Loucy (cell line): ENCODE measurements at regions not wholly inside any gene's neighbourhood (a gene's known extent, or its start where the extent isn't known, plus 50 kb on each side); places are given as distances from the start of the nearest gene placed in this dataset.

Source experiments
- H2AFZ ChIP-seq: fragments of 200-600 bp; sonication (generic); 2 replicates; pipeline ENCODE4 v1.6.0; 2016; ENCODE audit warnings: antibody characterized with exemption, mild to moderate bottlenecking, low read length, moderate library complexity
- H3F3A ChIP-seq: fragments of 200-600 bp; 2 replicates; pipeline ENCODE4 v1.6.0; 2016; ENCODE audit warnings: antibody characterized with exemption, low read depth, mild to moderate bottlenecking
- H3K27me3 ChIP-seq: fragments of 200-600 bp; sonication (generic); 2 replicates; pipeline ENCODE4 v1.6.1; 2014; ENCODE audit warnings: low read length, mild to moderate bottlenecking; ENCODE audit not compliant: insufficient read depth, poor library complexity, severe bottlenecking
- H3K36me3 ChIP-seq: fragments of 200-600 bp; sonication (generic); 2 replicates; pipeline ENCODE4 v1.6.1; 2016; ENCODE audit warnings: low read length; ENCODE audit not compliant: insufficient read depth
- H3K4me1 ChIP-seq: fragments of 200-600 bp; sonication (generic); 2 replicates; pipeline ENCODE4 v1.5.1; 2014; ENCODE audit warnings: low read length, mild to moderate bottlenecking; ENCODE audit not compliant: insufficient read depth, poor library complexity, severe bottlenecking
- H3K4me2 ChIP-seq: fragments of 200-600 bp; sonication (generic); 2 replicates; pipeline ENCODE4 v1.6.0; 2014; ENCODE audit warnings: antibody characterized with exemption, low read length, low read depth, mild to moderate bottlenecking; ENCODE audit not compliant: poor library complexity, severe bottlenecking
- H3K4me3 ChIP-seq: fragments of 200-600 bp; sonication (generic); 2 replicates; pipeline ENCODE4 v1.5.1; 2014; ENCODE audit warnings: low read length, mild to moderate bottlenecking, mixed read lengths; ENCODE audit not compliant: poor library complexity, severe bottlenecking
- H3K79me2 ChIP-seq: fragments of 200-600 bp; sonication (generic); 2 replicates; pipeline ENCODE4 v1.6.1; 2014; ENCODE audit warnings: low read length; ENCODE audit not compliant: insufficient read depth
- H3K9ac ChIP-seq: fragments of 200-600 bp; sonication (generic); 2 replicates; pipeline ENCODE4 v1.6.0; 2014; ENCODE audit warnings: mild to moderate bottlenecking, low read depth, low read length, moderate library complexity; ENCODE audit not compliant: poor library complexity, severe bottlenecking
- H3K9me2 ChIP-seq: fragments of 200-600 bp; sonication (generic); replicated peaks from 2 replicates; pipeline ENCODE4 v1.6.1; 2016; ENCODE audit warnings: low read depth, low read length, mixed read lengths
- H3K9me3 ChIP-seq: fragments of 200-600 bp; sonication (generic); 2 replicates; pipeline ENCODE4 v1.6.1; 2014; ENCODE audit warnings: mild to moderate bottlenecking, antibody characterized with exemption, low read length, low read depth; ENCODE audit not compliant: insufficient read depth
- H4K20me1 ChIP-seq: fragments of 200-600 bp; sonication (generic); 2 replicates; pipeline ENCODE4 v1.6.0; 2014; ENCODE audit warnings: antibody characterized with exemption, low read length, mild to moderate bottlenecking; ENCODE audit not compliant: insufficient read depth, poor library complexity, severe bottlenecking
- CTCF ChIP-seq: fragments of 200-600 bp; sonication (generic); conservative IDR thresholded peaks from 2 replicates; pipeline ENCODE4 v1.5.1; 2014; ENCODE audit warnings: mild to moderate bottlenecking, antibody characterized with exemption, low read length
- EZH2phosphoT487 ChIP-seq: fragments of 200-600 bp; IDR thresholded peaks from 2 replicates; pipeline ENCODE4 v1.6.1; 2018; ENCODE audit warnings: antibody characterized with exemption, mild to moderate bottlenecking, moderate library complexity, borderline replicate concordance

GRCh38 chr12:5232291-5232690, 188.6 kb downstream of the KCNA5 start:
- Histone ChIP-seq H3K4me1 (no peaks in the 10 kb centered on the region), H4K20me1 (no peaks in the 10 kb centered on the region), H3F3A (no peaks in the 10 kb centered on the region), H2AFZ (no peak overlapping the region), H3K27me3 (no peaks in the 10 kb centered on the region), H3K4me2 (no peak overlapping the region), H3K9me2 (no peaks in the 10 kb centered on the region), H3K79me2 (no peaks in the 10 kb centered on the region), H3K36me3 (no peaks in the 10 kb centered on the region), H3K4me3 (no peak overlapping the region), H3K9ac (no peak overlapping the region), H3K9me3 (0 out of 2 replicates have a peak, but pooled peaks cover 3% of the 10 kb centered on the region)
- no peak for TF ChIP-seq EZH2phosphoT487
- TF ChIP-seq CTCF, result no peak

- Histone ChIP-seq H3K4me3 (no peak overlapping the region), H4K20me1 (no peaks in the 10 kb centered on the region), H3K27me3 (no peaks in the 10 kb centered on the region), H3K9me3 (0 out of 2 replicates have a peak, but pooled peaks cover 3% of the 10 kb centered on the region), H3K4me1 (no peaks in the 10 kb centered on the region), H3K9me2 (no peaks in the 10 kb centered on the region), H3K79me2 (no peaks in the 10 kb centered on the region), H2AFZ (no peak overlapping the region), H3K9ac (no peak overlapping the region), H3F3A (no peaks in the 10 kb centered on the region), H3K36me3 (no peaks in the 10 kb centered on the region), H3K4me2 (no peak overlapping the region)
- TF ChIP-seq CTCF (no peak), EZH2phosphoT487 (no peak)
Measured at GRCh38 chr12:5232826-5233500, 189.3 kb downstream of the KCNA5 start.

- Histone ChIP-seq H3F3A (no peaks in the 10 kb centered on the region), H3K27me3 (peaks cover 6% of the 10 kb centered on the region), H3K4me2 (no peak overlapping the region), H2AFZ (no peak overlapping the region), H3K79me2 (no peaks in the 10 kb centered on the region), H3K4me1 (no peaks in the 10 kb centered on the region), H3K9me3 (no peaks in the 10 kb centered on the region), H3K9ac (no peak overlapping the region), H3K36me3 (no peaks in the 10 kb centered on the region), H3K9me2 (no peaks in the 10 kb centered on the region), H3K4me3 (no peak overlapping the region), H4K20me1 (no peaks in the 10 kb centered on the region)
- TF ChIP-seq EZH2phosphoT487 (no peak), CTCF (no peak)
Measured at GRCh38 chr12:5236022-5236640, 192.5 kb downstream of the KCNA5 start.
